GF-D8 (cell line): ENCODE measurements at regions not wholly inside any gene's neighbourhood (a gene's known extent, or its start where the extent isn't known, plus 50 kb on each side); places are given as distances from the start of the nearest gene placed in this dataset.
"Not testable (repeated sequence)": the region's sequence is repeated elsewhere in the genome, so short reads cannot be mapped to it uniquely, and the experiment has no call there.

Experiments
- DNase-seq: peaks from one replicate; lab custom pipeline; 2025; lab: John Stamatoyannopoulos, UW

DNA sequence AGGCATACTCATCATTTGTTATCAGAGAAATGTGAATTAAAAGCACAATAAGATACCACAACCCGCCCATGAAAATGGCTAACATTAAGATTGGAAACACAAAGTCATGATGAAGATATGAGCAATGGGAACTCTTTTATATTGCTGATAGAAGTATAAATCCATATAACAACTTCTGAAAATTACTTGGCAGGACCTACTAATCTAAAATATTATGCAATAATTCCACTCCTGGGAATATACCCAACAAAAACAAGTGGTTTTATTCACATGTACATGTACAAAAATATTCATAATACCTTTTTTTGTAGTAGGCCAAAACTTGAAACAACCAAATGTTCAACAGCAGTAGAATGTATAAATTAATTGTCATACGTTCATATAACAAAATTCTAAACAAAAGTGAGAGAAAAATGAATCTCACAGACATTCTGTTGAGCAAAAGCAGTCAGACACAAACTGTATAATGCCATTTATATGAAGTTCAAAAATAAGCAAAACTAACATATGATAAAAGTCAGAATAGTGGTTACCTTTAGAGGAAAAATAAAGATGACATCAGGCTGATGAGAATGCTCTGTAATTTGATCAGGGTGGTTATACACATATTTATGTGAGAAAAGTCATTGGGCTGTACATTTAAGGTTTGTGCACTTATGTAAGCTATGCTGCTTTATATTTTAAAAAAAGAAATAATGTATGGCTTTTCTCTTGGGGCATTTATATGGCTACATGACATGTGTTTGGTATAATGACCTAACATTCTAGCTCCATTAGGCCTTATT lies 309.2 kb upstream of the KITLG start:
- DNase-seq = no peak

DNA sequence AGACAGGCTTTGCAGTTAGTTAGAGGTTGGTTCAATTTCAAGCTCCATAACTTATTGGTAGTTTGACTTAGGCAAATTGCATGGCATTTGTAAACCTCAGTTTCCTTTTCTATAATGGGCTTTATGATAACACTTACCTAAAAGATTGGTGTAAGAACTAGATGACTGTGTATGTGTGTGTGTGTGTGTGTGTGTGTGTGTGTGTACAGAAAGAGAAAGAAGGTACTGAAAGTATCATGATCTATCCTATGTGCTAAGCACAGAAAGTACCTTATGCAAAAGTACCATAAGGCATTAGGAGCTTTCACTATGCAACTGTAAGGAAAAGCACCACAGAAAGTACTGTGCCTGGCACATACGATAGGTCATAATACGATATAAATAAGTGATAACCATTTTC lies 304.3 kb upstream of the KITLG start:
- no peak for DNase-seq

DNA sequence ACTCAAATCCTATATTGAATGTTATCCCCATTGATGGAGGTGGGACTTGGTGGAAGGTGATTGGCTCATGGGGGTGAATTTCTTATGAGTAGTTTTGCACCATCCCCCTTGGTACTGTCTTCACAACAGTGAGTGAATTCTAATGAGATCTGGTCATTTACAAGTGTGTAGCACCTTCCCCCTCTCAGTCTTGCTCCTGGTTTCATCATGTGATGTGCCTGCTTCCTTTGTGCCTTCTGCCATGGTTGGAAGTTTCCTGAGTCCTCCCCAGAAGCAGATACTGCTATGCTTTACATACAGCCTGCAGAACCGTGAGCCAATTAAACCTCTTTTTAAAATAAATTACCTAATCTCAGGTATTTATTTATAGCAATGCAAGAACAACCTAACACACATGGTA lies 302.4 kb upstream of the KITLG start:
- no peak for DNase-seq

DNA sequence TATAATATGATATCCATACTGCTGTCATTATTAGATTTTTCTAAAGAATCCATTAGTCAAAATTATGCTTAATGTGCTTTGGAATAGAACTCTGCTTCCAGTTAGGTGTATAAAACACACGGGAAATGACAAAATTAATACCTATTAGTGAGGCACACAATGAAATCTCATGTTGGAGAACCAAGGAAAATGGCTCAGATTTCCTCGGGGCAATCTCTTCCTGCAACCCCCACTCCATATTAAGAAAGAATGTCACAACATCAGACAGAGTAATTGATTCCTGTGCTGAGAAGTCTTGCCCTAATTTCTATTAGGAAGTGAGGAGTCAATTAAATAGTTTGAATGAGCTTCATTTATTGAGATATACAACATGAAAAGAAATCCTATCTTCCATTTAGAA lies 299.8 kb upstream of the KITLG start:
- DNase-seq = no peak

DNA sequence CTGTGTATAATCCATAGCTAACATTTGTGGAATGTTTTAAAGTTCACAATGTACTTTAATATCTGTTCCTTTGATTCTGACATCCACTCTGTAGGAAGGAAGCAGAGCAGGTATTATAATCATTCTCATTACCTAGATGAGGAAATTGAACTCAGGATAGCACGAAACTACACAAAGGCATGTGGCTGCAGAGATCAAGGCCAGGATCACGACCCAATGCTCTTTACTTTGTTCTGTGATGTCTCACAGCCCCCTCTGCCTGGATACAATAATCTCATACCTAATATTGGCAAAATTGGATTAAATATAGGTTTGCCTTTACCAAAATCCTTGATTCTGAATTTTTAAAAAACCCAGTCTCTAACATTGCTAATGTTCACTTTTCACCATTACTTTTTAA lies 298.0 kb upstream of the KITLG start:
- DNase-seq = no peak

DNA sequence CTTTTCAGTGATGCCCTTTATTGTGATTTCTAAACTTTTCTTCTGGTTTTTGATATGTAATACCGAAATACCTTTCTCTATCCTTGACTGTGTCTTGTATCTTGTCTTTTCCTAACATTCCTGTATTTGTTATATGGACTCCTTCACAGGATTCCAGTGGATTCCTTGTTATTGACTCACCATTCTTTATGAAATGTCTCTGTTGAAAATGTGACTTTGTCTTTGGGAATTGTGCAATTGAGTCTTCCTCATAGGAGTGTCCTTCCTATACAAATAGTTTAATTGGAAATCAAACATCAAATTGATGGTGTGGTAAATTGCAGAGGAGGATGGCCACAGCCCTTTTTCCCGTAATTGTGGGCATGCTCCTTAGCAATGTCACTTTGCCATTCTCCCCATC lies 296.6 kb upstream of the KITLG start:
- DNase-seq = no peak

DNA sequence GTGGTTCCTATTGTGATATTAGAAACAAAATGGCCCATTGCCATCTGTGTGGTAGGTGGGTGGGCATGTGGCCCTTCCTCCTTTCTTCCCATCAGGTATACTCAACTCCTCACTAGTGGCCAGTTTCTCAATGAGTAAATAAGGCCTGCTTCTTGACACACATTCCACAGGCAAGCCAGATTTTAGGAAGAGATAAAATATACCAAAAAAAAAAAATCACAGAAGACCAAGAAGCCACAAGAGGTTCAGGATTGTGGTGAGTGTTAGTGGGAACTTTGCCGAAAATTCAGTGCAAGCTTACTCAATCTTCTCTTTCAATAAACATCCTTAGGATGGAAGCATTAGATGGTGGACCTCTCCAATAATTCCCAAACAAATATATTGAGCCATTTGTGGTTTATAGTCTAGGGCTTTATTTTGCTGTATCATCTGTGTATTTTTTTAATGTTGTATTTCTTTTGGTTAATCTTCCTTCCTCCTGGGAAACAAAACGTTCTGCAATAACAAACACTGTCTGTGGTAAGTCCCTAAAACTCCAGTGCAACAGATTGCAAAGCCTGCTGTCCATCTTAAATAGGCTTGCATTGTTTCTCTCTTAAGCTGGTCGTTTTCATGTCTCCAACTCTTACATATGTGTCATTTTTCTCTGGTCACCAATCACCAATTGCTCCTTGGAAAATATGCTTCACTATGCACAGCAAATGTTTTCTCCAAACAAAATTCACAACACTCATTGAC lies 289.9 kb upstream of the KITLG start:
- no peak for DNase-seq

DNA sequence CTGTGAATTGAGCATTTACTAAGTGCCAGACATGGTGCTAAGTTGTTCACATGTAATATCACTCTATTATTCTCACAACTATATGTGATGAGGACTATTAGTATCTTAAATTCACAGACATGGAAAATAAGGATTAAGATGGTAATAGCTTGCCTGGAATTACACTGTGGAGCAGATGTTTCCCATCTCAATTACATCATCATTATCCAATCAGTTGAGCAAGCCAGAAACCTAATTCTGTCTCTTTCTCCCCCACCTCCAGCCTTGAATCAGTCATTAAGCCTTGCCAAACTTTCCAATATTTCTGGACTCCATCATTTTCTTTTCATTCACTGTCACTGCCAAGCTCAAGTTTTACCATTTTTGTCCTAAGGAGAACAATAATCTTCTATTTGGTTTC lies 287.8 kb upstream of the KITLG start:
- DNase-seq = no peak

DNA sequence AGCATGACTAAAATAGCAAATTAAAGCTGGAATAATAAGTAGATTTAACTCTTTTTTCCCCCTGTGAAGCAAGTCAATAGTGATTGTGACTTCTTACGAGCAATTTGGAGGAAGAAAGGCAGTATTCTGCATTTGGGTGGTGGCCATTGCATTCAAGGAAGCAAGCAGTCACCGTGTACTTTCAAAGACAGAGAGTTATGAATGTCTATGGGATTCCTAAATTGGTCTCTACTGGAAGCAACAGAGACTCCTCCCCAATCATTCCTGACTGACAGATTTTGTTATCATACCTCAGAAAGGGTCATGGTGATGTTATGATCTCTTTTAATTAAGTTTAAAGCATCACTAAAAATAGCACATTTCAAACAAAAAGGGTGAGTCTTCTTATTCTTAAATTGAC lies 287.2 kb upstream of the KITLG start:
- DNase-seq = no peak

DNA sequence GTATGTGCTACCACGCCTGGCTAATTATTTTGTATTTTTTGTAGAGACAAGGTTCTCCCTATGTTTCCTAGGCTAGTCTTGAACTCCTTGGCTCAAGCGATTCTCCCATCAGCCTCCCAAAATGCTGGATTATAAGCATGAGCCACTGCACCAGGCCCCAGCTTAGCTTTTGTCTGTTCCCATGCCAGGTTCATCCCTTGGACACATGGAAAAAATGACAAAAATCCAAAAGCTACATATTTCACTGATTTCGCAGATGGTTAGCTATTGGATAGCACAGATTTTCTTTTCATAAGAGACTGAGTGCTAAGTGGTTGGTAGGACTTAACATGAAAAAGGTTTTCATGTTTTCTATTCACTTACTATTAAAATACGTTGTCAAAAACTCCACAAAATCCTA lies 286.6 kb upstream of the KITLG start:
- DNase-seq = no peak

DNA sequence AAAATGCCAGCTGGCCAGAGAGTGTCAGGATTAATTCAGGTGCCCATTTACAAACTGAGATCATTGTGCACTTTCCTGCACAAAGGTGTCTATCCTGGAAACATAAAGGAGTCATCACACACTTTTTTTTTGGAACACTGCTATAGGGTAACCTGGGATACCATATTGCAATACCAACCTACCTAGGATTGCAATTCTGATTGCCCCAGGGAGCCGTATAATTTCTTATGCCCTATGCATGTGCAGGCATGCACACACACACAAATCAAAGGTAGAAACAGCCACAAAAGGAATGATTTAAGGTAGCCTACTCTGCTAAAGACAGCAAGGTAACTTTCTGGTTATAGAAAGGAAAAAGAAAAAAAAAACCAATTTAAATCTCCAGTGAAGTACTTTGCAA lies 285.3 kb upstream of the KITLG start:
- no peak for DNase-seq

DNA sequence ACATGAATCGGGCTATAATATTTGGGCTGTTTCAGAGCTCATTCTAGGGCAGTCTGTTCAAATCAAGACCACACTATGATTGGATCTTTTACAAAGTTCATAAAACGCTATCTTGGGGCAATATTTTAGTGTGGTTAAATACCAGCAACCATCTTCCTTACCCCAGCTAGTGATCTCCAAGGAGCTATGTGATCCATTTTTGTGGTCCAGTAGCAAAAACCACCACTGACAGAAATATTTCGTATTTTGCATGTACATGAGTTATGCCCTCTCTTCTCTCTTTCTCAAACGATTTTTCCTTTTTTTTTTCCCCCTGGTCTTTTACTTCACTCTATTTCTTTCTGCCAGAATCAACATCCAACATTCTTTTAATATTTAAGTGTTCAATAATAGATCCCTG lies 280.6 kb upstream of the KITLG start:
- DNase-seq = no peak

DNA sequence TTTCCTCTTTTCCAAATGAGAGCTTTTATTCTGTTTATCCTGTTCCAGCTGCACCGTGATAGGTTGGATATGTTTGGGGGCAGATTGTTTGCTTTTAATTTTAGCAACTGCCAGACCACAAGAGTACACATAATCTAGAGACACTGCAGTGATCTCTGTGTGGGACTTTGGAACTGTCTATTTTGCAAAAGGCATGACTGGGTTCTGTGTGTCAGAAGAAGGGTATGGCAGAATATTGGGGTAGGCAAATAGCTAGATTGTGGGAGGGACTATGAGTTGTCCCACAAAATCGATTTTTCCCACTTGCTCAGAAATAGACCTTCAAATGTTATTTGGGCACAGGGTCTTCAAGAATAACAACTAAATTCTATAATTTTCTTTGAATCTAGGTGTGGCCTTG lies 275.9 kb upstream of the KITLG start:
- no peak for DNase-seq

DNA sequence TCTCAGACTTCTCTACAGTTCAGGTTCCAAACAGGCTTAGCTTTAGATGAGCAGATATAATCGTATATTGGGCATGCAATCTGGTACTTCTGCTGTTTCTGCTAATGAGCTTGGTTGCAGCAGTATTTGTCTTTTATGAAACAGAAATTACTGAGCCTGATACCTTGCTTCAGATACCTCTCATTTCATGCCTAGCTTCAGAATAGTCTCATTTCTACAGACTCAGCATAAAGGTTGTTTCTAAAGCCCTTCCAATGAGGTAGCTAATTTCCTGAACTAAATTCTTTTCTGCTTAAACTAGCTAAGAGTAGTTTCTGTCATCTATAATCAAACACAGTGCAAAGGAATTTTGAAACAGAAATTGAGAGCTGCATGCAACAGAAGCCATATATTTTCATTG lies 275.0 kb upstream of the KITLG start:
- DNase-seq = no peak

DNA sequence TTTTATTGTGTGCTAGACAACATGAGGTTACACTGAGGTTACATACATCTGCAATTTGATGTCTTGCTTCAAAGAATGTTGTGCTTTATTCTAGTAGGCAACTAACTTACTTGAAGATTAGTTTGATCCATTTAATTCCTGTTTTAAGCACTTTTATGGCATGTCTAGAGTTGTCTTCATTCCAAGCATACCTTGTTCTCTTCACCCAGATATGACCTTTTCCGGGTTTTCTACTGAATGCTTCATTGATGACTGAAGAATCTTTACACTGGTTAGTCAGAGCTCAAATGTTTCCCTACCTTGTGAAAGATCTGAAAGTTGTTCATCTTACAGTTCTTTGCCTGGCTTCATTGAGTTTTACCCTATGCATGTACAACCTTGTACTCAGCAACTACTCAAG lies 274.0 kb upstream of the KITLG start:
- DNase-seq = no peak

DNA sequence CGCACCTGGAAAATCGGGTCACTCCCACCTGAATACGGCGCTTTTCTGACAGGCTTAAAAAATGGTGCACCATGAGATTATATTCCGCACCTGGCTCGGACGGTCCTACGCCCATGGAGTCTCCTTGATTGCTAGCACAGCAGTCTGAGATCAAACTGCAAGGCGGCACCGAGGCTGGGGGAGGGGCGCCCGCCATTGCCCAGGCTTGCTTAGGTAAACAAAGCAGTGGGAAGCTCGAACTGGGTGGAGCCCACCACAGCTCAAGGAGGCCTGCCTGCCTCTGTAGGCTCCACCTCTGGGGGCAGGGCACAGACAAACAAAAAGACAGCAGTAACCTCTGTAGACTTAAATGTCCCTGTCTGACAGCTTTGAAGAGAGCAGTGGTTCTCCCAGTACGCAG lies 267.0 kb upstream of the KITLG start:
- DNase-seq = not testable (repeated sequence)

DNA sequence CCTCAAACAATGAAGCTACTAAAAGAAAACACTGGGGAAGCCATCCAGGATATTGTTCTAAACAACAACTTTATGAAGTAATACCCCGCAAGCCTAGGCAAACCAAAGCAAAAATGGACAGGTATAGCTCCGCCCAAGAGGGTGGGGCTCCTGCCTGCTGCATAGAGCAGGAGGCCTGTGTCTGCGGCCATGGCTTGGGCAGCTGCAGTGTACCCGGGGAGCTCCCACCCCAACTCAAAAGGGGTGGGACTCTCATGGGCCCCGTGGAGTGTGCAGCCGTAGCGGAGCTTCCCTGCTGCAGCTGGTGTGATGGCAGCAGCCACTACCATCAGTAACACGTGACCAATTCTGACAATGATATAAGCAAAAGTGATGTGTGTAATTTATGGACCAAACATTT lies 264.2 kb upstream of the KITLG start:
- no peak for DNase-seq

DNA sequence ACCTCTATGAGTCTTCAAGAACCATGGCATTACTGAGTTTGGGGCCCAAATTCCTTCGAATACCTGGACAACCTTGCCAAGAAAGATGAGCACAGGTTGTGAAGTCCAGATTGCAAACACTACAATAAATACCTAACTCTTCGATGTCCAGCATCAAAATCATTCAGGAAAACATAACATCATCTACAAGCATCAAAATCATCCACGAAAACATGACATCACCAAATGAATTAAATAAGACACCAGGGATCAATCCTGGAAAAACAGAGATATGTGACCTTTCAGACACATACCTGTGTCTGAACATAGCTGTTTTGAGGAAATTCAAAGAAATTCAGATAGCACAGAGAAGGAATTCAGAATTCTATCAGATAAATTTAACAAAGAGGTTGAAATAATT lies 262.0 kb upstream of the KITLG start:
- DNase-seq = no peak

DNA sequence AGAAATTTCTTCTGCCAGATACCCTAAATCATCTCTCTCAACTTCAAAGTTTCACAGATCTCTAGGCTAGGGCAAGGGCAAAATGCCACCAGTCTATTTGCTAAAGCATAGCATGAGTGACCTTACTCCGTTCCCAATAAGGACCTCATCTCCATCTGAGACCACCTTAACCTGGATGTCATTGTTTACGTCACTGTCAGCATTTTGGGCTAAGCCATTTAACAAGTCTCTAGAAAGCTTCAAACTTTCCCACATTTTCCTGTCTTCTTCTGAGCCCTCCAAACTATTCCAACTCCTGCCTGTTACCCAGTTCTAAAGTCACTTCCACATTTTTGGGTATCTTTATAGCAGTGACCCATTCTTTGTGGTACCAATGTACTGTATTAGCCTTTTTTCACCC lies 259.2 kb upstream of the KITLG start:
- no peak for DNase-seq

DNA sequence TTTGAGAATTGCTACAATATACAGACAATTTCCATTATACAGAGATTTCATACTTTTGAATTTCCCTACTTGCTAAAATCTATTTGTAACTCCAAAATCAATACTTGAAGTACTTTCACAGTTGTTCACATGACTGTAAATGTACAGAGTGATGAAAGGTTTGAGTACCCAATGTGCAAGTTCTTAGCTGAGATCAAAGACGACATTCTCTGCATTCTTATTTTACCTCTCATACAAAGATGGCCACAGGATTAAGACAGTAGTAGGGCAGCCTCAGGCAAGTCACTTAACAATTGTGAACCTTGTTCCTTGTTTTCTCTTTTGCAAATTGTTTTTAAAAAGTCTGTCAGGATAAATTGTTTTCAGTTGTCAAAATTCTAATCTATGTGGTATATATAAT lies 255.9 kb upstream of the KITLG start:
- no peak for DNase-seq

DNA sequence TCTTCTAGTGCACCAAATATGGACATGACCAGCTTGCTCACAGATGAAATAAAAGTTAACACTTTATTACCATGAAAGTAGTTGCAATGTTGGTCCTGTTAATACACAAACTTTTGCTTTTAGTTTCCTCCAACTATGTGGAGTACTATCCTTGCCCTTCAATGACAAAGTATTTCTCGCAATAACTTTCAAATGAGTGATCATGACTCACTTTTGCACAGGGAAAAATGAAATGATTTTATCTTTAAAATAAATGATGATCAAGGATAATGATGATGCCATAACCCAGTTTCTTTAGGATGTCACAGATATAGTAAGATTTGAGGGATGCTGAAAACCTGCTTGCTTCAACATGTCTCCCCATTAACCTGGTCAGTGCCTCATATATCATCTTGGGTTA lies 254.0 kb upstream of the KITLG start:
- no peak for DNase-seq

DNA sequence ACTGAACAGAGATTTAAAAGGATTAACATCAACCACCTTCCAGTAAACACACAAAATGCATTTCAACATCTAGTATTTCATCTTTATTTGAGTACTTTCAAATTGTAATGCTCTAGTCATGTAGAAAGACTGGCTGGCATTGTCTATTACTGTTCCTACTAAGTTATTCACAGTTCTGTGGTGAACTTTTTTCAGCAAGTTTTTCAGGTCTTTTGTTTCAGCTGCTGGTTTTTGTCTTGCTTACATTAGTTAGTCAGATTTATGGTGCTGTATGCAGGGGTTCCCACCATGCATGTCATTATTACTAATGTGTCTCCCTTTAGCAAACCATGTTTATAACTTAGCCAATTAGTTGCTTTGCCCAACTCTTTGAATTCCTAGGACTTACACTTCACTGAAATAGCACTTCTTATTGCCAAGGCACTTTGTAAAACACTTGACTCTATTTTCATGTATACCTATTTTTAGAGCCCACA lies 253.4 kb upstream of the KITLG start:
- DNase-seq = no peak

DNA sequence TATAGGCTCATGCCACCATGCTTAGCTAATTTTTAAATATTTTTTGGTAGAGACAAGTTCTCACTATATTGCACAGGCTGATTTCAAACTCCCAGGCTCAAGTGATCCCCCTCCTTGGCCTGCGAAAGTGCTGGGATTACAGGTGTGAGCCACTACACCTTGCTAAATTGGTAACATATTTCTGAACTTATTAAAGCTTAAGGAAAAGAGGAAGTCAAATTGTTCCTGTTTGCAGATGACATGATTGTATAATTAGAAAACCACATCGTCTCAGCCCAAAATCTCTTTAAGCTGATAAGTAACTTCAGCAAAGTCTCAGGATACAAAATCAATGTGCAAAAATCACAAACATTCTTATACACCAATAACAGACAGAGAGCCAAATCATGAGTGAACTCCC lies 248.3 kb upstream of the KITLG start:
- not testable (repeated sequence) for DNase-seq

DNA sequence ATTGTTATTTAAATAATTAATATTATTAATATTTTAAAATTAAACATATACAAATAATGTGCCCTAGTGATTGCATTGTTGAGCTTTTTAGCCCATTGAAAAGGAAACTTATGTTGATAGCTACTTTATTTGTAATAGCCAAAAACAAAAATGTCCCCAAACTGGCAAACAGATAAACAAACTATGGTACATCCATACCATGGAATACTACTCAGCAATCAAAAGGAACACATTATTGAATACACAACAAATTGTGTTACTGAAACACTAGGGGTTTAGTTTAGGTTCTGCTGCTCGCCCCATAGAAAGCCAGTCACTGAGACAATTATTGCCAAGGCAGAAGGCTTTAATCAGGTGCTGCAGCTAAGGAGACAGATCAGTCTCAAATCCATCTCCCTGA lies 239.7 kb upstream of the KITLG start:
- no peak for DNase-seq
